Activated CD8-positive, alpha-beta memory T cell treated with anti-CD3 and anti-CD28 coated beads, Interleukin-2, amount 50 U/mL, for 1 hour (primary cell): ENCODE measurements at regions not wholly inside any gene's neighbourhood (a gene's known extent, or its start where the extent isn't known, plus 50 kb on each side); places are given as distances from the start of the nearest gene placed in this dataset.

Experiments
- DNase-seq: peaks from one replicate; pipeline ENCODE4 v3.0.0-alpha.2; 2020; ENCODE audit errors: extremely low read depth

DNA sequence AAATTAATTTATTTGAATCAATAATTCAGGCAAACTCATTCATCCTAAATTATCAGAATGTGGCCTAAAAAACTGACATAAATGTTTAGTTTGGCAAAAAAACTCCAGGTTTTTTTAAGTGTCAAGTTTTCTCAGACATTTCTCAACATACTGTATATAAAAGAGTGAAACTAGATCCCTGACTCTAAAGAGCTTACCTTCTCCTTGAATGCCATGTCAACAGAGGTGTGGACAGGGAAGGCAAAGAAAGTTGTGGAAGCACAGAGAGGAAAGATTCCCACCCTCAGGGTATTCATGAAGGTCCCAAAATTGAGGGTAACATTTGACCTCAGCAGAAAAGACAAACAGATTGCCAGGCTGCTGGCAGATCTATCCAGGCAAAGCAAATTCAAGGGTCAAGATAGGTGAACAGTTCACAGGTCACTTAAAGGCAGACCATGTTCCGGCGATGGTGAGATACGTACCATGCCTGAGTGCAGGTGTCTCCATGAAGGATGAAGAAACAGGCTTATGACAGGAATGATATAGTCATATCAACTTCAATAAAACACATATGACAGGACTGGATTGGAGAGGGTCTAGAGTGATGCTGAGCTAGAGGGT lies 1638.3 kb upstream of the ZEB2 start:
- DNase-seq = no peak

DNA sequence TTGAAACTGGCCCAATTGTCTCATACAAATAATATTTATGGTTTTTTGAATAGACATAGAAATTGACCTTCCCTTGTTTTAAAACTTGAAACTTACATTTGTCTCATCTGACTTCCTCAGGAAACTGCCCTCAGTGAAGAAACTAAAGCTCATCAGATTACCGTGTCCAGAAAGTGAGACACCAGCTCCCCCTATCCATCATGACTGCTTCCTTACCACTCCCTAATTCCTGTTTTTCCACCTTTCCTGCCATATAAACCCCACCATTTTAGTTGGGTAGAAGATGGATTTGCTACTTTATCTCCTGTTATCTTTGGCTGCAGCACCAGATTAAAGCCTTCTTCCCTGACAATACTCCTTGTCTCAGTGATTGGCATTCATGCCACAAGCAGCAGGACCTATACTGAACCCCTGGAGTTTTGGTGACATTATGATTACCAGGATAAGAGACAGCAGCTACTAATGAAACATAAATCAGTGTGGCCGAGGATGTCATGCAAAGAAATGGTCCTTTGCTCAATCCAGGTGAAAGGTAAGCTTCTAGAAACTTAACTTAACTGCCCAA lies 1627.6 kb upstream of the ZEB2 start:
- no peak for DNase-seq

DNA sequence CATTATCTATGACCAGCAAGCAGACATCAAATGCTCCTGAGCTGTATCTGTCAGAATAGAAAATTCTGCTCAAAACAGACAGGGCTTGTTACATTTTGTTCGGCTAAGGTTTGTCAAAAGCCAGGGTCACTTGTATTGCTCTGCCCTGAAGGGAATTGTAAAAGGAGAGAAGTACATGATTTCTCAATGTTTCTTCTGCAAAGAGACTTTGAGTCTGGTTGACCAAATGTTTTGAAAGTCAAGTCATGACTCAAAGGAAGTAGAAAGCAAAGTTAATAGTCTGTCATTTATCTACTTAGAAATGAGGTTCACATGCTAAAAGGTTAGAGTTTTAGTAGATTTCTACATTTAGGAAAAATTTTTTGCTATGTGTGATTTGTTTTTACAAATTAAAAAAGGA lies 1624.1 kb upstream of the ZEB2 start:
- DNase-seq = no peak

DNA sequence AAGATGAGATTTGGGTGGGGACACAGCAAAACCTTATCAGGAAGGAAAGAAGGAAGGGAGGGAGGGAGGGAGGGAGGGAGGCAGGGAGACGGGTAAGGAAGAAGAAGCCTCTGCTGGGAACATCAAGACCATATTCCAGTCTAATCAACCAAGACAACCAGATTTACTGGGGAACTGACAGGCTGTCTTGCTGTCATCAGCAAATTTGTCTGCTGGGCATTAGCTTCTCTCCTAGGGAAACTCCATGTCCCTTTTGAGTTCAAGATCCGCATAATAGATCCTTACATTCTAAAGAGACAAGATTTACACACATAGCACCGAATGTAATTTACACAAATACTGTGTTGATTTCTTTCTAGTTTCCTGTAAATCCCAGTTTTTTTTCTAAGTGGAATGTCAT lies 1618.9 kb upstream of the ZEB2 start:
- no peak for DNase-seq

DNA sequence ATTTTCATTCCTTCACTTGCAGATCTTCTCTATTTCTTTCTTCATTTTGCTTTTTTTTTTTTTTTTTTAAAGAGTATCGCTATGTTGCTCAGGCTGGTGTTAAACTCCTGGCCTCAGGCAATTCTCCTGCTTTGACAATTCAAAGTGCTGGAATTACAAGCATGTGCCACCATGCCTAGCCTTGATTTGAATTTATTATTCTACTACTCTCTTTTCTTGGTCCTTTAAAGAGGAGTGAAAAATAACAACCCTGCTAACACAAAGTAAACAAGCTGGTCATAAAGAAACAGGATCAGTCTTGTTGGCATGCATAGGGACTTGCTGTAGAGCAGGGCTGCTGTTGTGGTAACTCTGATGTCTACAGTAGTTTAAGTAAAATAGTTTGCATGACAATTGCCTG lies 1615.3 kb upstream of the ZEB2 start:
- no peak for DNase-seq

DNA sequence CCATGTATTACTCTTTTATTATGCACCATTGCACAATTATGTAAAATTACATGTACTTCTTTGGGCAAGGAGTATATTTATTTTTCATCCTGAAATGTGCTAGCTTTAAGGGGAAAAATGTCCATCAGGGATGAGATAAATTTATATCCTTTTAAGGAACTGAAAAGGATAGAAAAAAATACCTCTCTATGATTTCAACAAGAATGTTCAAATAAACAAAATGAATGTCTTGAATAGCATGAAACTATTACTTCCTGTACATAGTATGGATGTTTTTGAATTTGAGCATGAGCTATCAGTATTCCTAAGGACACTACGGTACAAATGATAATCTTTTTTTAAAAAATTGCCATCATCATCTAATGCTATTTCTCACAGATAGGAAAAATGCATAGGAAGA lies 1611.9 kb upstream of the ZEB2 start:
- DNase-seq = no peak

DNA sequence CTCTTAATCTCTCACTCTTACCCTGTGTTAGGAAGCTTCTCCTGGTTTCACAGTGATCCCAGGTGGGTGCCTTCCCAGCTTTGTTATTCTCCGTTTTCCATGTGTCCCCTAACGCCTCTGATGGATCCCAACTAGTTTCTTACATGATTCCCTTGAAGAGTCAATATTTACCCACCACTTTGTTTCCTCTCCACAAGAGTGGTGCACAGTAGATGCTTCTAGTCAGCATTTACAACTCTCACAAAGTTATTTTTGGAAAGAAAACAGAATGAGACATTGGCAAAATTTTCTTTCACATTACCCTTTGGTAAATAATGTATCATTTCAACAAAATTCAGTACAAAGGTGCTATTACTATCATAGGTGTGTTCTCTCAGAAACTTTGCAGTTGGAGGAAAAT lies 1611.1 kb upstream of the ZEB2 start:
- no peak for DNase-seq

DNA sequence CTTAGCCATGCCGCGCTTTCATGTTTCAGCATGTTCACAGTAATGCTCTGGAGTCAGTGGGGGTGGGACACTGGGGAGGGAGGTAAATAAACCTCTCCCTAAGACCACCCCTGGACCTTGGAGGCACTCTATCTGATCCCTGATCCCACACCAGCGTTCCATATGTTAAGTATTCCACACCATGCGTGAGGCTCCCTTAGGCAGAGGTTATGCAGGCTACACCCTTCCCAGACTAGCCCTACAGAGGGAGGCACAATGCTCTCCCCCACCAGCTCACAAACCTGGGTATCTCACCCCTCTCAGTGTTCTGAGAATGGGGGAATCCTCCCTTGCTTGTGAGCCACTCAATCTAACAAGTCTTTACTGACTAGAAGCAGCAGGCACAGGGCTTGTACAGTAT lies 1610.4 kb upstream of the ZEB2 start:
- no peak for DNase-seq

DNA sequence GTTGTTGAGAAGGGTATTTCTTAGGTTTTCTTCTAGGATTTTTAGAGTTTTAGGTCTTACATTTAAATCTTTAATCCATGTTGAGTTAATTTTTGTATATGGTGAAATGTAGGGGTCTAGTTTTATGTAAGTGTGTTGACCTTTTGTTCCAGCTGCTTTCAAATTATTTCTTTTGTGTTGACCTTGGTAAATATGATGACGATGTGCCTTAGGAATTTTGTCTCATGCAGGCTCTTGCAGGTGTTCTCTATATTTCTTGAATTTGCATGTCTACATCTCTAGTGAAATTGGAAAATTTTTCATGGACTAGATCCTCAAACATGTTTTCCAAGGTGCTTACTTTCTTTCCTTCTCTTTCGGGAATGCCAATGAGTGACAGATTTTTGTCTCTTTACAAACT lies 1609.3 kb upstream of the ZEB2 start:
- no peak for DNase-seq

DNA sequence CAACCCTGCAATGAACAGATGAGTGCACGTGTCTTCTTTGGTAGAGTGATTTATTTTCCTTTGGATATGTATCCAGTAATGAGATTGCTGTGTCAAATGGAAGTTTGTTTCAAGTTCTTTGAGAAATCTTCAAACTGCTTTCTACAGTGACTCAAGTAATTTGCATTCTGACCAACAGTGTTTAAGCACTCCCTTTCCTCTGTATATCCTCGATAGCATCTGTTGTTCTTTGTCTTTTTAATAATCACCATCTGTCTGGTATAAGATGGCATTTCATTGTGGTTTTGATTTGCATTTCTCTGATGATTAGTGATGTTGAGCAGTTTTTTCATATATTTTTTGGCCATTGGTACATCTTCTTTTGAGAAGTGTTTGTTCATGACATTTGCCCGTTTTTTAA lies 1608.3 kb upstream of the ZEB2 start:
- DNase-seq = no peak

DNA sequence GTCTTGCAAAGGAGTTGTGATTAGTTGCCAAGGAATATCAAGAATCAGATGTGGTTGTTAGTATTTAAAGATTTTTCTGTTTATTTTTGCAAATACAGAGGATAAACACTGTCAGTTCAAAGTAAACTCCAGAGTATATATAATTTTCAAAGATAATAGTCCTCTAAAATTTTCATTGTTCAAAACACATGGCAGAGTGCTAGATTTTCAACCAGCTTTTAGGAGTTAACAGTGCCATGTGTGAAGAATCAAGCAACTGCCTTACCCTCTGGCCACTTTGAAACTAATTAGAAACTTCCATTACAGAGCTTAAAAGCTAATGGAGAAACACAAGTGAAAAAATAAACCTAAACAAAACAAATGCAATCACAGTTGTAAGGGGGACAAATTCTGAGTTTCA lies 1605.6 kb upstream of the ZEB2 start:
- DNase-seq = no peak

DNA sequence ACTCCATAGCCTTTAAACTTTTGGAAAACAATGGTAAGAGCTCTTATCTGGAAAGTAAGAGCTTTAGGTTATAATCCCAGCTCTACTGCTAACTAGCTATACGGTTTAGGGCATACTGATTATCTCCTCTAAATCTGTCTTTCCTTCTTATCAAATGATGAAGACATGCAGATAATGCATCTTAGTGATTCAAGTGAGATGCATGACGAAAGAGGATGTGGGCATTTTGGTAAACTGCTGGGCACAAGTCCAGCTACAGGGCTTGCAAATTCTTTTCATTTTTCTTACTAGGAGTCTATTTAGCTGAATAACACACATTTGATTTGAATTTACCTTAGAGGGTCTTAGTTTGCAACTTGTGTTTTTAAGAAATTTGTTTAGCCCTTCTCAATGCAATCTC lies 1604.8 kb upstream of the ZEB2 start:
- no peak for DNase-seq

DNA sequence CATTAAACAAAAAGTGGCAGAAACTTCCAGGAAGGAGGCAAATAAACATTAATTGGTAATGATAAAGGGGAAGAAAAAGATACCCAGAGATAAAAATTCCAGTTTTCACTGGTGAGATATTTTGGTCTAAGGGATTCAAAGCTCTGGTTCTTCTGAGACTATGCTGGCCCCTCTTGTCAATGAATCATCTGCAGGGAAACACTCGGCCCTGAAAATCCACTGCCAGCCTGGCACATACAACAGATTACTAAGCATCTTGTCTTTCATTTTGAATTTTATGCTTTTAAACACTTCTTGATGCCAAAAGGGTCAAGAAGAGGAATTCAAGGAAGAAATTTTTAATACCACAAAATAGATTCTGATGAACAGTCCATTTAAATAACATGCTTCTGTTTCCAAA lies 1603.8 kb upstream of the ZEB2 start:
- DNase-seq = no peak

DNA sequence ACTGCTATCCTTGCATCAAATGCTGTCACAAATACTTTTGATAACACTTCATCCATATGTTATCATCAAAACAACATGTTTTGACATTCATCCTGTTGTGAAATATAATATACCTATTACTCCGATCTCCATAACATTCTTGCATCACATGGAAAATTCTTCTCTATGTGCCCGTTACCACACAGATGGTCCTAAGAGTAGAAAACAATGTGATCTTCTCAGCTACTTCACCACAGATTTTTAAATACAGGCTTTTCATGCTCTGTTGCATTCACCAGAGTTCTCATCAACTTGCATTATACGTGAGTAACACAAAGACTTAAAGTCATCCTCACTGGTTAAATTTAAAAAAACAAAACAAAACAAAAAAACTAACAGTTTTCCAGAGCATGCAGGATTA lies 1603.3 kb upstream of the ZEB2 start:
- DNase-seq = no peak

DNA sequence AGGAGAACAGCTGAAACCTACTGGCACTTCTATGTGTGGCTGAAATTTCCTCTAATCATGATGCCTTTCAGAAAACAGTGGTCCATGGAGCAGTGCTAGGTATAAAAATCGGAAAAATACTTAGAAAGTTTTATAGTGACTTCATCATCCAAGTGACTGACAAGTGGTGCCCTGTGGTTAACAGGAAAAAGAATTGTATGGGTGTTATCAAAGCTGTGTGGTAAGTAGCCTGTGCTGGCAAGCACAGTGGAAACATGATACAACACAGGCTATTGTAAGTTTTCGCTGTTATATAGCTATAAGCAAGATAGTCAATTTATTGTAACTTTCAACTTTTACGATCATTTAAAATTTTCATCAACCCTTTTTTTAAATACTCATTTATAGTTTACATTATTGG lies 1599.7 kb upstream of the ZEB2 start:
- no peak for DNase-seq

DNA sequence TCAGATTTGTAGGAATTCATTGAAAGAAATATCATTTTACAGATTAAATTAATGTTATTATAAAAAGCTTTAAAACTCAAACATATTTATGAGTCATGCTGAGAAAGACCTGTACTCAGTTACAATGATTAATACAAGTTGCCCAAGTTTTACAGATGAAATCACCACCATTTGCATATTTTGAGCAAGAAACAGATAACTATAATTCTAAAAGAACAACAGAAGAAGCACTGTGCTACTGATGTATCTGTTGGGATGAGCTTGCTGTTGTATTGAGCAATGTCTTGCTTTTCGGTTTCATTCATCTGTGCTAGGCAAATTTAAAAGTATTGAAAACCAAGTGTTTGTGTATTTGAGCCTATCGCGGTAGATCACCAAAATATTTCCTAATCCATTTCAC lies 1589.1 kb upstream of the ZEB2 start:
- no peak for DNase-seq

DNA sequence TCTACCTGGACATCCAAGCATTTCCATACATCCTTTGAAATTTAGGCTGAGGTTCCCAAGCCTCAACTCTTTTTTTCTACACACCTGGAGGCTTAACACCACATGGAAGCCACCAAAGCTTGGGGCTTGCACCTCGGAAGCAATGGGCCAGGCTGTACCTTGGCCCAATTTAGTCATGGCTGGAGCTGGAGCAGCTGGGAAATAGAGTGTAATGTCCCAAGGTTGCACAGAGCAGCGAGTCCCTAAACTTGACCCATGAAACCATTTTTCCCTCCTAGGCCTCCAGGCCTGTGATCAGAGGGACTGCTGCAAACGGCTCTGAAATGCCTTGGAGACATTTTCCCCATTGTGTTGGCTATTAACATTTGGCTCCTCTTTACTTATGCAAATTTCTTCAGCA lies 1574.3 kb upstream of the ZEB2 start:
- DNase-seq = no peak

DNA sequence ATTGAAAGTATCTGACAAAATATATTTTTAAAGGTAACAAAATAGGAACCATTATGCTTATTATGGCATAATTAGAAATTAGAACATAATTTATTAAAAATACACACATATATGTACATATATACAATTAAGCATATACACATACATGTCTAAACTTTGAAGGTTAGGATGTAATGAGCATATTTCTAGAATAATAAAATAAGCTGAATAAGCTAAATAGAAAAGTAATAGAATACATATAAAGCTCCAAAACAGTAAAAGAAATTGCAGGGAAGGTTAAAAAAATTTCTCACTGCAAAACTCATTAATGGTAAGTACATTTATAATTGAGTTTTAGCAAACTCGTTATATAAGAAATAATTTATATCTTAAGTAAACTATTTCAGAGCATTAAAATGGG lies 1561.5 kb upstream of the ZEB2 start:
- no peak for DNase-seq

DNA sequence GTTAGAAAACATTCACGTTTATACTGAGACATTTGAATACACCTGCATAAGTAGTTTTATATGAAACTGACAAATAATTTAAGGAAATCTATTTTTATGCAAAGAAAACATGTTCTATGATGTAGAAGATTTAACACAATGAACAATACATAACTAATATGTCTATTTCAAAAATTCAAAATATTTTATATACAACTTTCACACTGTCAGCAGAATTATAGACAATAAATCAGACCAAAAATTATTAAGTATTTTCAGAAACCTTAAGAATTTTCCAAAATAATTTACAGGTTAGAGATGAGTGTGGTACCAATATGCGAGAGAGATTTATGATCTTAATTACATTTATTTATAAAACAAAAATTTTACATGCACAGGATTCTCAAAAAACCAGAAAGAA lies 1561.0 kb upstream of the ZEB2 start:
- DNase-seq = no peak

DNA sequence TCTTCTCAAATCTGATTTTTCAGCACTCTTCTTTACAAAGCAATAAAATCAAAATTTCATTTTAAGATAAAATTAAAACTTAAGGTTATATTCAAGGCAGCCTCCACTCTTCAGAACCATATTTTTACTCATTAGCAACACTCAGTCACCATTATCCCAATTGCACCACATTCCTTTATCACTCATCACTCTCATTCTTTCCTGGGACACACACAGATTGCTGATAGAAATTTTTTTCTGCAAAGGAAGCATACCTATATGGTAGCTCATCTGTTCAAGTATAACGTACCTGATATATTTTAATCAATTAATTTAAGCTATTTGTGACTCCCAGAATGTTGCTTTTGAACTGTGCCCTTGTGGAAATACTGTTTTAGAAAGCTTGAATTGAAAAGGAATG lies 1559.3 kb upstream of the ZEB2 start:
- no peak for DNase-seq

DNA sequence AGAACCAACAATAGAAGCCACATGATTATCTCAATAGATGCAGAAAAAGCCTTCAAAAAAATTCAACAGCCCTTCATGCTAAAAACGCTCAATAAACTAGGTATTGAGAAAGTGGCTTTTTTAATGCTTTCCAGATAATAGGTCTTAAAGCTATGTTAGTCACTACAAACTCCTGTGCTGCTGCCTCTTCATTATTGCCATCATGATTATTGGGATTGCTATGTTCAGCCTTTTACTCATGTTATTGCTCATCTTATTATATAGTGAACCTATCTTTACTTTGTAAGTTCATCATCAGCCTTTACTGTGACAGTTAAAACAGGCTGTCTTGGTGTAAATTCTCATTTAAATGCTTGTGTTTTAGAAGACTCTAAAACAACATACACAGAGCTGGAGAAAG lies 1557.2 kb upstream of the ZEB2 start:
- no peak for DNase-seq

DNA sequence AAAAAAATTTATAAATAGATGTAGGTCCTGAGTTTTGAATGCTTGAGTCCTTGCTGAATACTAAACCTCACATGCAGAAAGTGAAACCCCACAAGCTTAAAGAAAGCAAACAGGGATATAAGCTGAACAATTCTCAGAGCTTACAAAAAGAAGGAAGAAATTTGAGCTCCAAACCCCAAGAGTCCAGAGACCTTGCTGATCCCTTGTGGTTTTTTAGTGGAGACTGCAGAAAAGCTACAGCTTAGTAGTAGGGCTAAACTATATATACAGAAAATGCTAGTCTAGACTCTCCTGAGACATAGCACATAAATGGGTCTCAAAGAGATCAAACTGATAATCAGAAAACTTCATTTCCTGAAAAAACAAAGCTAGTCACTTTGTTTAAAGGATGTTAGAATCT lies 1548.1 kb upstream of the ZEB2 start:
- DNase-seq = no peak

DNA sequence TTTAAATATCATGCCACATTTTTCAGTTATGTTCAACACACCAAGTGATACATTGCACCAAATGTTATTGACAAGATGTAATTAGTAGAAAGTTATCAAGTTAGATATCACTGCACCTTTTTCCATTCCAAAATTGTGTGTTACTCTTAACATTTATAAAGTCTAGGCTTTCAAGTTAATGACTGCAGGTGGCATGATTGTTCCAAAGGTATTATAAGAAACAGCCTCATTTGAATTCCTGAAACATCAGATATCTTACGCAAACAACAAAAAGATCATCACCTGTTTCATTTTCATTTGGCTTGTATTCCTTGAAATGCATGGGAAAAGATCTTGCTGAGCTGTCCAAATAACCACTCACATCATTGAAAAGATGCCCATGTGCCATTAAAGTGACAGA lies 1528.2 kb upstream of the ZEB2 start:
- no peak for DNase-seq

DNA sequence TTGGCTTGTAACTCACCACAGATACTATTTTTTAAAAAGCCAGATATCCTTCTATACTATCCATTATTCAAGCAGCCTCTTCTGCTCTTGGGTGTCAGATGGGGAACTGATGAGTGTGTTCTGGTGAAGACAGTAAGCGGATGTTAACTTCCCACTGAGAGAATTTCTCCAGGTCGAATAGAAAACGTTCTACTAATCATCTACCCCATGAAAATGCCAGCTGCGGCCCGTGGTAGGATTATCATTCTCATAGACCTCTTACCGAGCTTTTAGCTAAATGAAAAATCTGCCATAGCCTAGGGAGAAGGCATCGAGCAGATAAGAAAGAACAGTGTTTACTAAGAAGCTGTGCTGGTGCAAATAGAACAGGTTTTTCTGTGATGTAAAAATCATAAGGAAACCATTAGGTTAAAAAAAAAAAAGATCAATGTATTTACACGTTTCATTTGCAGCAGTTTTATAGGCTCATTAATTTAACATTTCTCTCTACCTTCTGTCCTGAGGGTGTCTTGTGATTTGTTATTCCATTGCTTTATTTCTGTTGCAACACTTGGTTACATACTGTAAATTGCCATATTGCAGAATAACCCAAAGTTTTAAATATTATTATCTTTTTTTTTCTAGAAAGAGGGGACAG lies 1521.5 kb upstream of the ZEB2 start:
- no peak for DNase-seq
